Upper lobe of left lung (tissue), 4 donors: ENCODE measurements at regions not wholly inside any gene's neighbourhood (a gene's known extent, or its start where the extent isn't known, plus 50 kb on each side); places are given as distances from the start of the nearest gene placed in this dataset.

Experiments
- CTCF ChIP-seq, 6 experiments: fragments of 450-650 bp in 4 of 6; fragments of 200-600 bp in 2 of 6; sonication (generic) in 2 of 6; IDR thresholded peaks; one replicate each; pipeline ENCODE4 v1.5.1; 2016 to 2019; ENCODE audit warnings: antibody characterized with exemption in 6 of 6
- POLR2A ChIP-seq, 4 donors: fragments of 450-650 bp; IDR thresholded peaks; one replicate each; pipeline ENCODE4 v1.5.1; 2016 to 2017; ENCODE audit warnings: antibody characterized with exemption in 4 of 4, mild to moderate bottlenecking in 2 of 4

DNA sequence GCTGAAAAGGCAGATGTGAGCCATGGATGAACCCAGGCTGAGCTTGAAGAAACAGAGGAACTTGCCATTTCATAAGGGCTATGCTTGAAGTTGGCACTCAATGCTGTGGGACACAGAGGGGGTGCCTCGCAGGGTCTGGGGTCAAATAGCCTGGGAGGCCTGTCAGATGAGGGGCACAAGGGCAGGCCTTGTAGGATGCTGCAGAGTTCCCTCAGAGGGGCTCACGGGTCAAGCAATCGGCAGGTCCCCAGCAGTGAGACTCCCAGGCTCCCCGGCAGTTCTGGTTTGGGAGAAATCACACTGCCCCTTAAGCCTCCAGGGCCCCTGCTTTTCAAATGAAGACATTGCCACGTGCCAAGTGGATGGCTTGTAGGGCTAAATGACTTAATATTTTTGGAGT lies 116.7 kb upstream of the GRIK3 start:
- TF ChIP-seq POLR2A (IDR thresholded peaks at IDR 0.05) (no peak), CTCF (IDR thresholded peaks at IDR 0.05) (no peak)
